ENCODE measurements at regions not wholly inside any gene's neighbourhood (a gene's known extent, or its start where the extent isn't known, plus 50 kb on each side); places are given as distances from the start of the nearest gene placed in this dataset.

- no peak for TF ChIP-seq CTCF (IDR thresholded peaks at IDR 0.05; ENCODE audit: insufficient read depth, missing control alignments)
These were observed 1138.2 kb upstream of the TMEFF2 start for GRCh38 chr2:193332941-193333340.

GRCh38 chr2:193331676-193332075 lies 1136.9 kb upstream of the TMEFF2 start:
- DNase-seq (ENCODE audit: insufficient read length, low spot score), result no peak
- no peak for TF ChIP-seq CTCF (IDR thresholded peaks at IDR 0.05; ENCODE audit: insufficient read depth, missing control alignments)
- no peak for FAIRE-seq

More at GRCh38 chr2:193332941-193333340, 1138.2 kb upstream of the TMEFF2 start:
- DNase-seq (ENCODE audit: insufficient read length, low spot score), result no peak
- FAIRE-seq, result no peak

- no peak for TF ChIP-seq CTCF (IDR thresholded peaks at IDR 0.05; ENCODE audit: insufficient read depth, missing control alignments)
- no peak for FAIRE-seq
These were observed 1131.6 kb upstream of the TMEFF2 start for GRCh38 chr2:193326296-193326695.

GRCh38 chr2:193315428-193316091 lies 1120.8 kb upstream of the TMEFF2 start:
- no peak for TF ChIP-seq CTCF (IDR thresholded peaks at IDR 0.05; ENCODE audit: insufficient read depth, missing control alignments)
- no peak for DNase-seq (ENCODE audit: insufficient read length, low spot score)
- FAIRE-seq, result peak; percentile 38

More at GRCh38 chr2:193326296-193326695, 1131.6 kb upstream of the TMEFF2 start:
- DNase-seq (ENCODE audit: insufficient read length, low spot score), result no peak

GRCh38 chr2:193303464-193303863 lies 1108.7 kb upstream of the TMEFF2 start:
- no peak for DNase-seq (ENCODE audit: insufficient read length, low spot score)
- no peak for FAIRE-seq
- TF ChIP-seq CTCF (IDR thresholded peaks at IDR 0.05; ENCODE audit: insufficient read depth, missing control alignments), result no peak

- no peak for TF ChIP-seq CTCF (IDR thresholded peaks at IDR 0.05; ENCODE audit: insufficient read depth, missing control alignments)
- no peak for FAIRE-seq
These were observed 1099.6 kb upstream of the TMEFF2 start for GRCh38 chr2:193294371-193294770.

GRCh38 chr2:193279361-193279760 lies 1084.6 kb upstream of the TMEFF2 start:
- FAIRE-seq, result no peak
- DNase-seq (ENCODE audit: insufficient read length, low spot score), result no peak
- no peak for TF ChIP-seq CTCF (IDR thresholded peaks at IDR 0.05; ENCODE audit: insufficient read depth, missing control alignments)

More at GRCh38 chr2:193294371-193294770, 1099.6 kb upstream of the TMEFF2 start:
- no peak for DNase-seq (ENCODE audit: insufficient read length, low spot score)

All from D721Med (cell line).